HG02981 (cell line): ENCODE measurements at regions not wholly inside any gene's neighbourhood (a gene's known extent, or its start where the extent isn't known, plus 50 kb on each side); places are given as distances from the start of the nearest gene placed in this dataset.

ENCODE experiments used
- ATAC-seq: cut with Tn5 transposase; IDR thresholded peaks from one replicate; pipeline ENCODE4 v1.9.1; 2021; ENCODE audit warnings: mild to moderate bottlenecking, moderate library complexity; ENCODE audit not compliant: unreplicated experiment

- ATAC-seq, result no peak
Observed at GRCh38 chr16:74232806-74233465, 63.7 kb upstream of the PSMD7 start.

GRCh38 chr16:74230126-74230525, 66.5 kb upstream of the PSMD7 start:
- ATAC-seq, result no peak

- ATAC-seq, result no peak
Observed at GRCh38 chr16:74226338-74226954, 70.2 kb upstream of the PSMD7 start.

GRCh38 chr16:74224828-74225612, 71.6 kb upstream of the PSMD7 start:
- ATAC-seq, result no peak

- ATAC-seq, result no peak
Observed at GRCh38 chr16:74221828-74222227, 74.8 kb upstream of the PSMD7 start.

GRCh38 chr16:74219706-74220105, 76.9 kb upstream of the PSMD7 start:
- no peak for ATAC-seq

- no peak for ATAC-seq
Observed at GRCh38 chr16:74218871-74219270, 77.7 kb upstream of the PSMD7 start.

- no peak for ATAC-seq
Observed at GRCh38 chr16:74216319-74216718, 80.3 kb upstream of the PSMD7 start.

- ATAC-seq, result no peak
Observed at GRCh38 chr16:74215249-74215648, 81.4 kb upstream of the PSMD7 start.

GRCh38 chr16:74213372-74213771, 83.2 kb upstream of the PSMD7 start:
- no peak for ATAC-seq

- no peak for ATAC-seq
Observed at GRCh38 chr16:74210245-74210644, 86.4 kb upstream of the PSMD7 start.

- ATAC-seq, result no peak
Observed at GRCh38 chr16:74202009-74202408, 94.6 kb upstream of the PSMD7 start.

GRCh38 chr16:74201576-74201975, 95.0 kb upstream of the PSMD7 start:
- no peak for ATAC-seq

GRCh38 chr16:74200921-74201320, 95.7 kb upstream of the PSMD7 start:
- no peak for ATAC-seq

GRCh38 chr16:74199842-74200124, 96.8 kb upstream of the PSMD7 start:
- no peak for ATAC-seq

- no peak for ATAC-seq
Observed at GRCh38 chr16:74199066-74199841, 97.4 kb upstream of the PSMD7 start.

- no peak for ATAC-seq
Observed at GRCh38 chr16:74192281-74192797, 104.3 kb upstream of the PSMD7 start.

GRCh38 chr16:74190292-74190691, 106.3 kb upstream of the PSMD7 start:
- no peak for ATAC-seq

GRCh38 chr16:74188856-74189255, 107.8 kb upstream of the PSMD7 start:
- no peak for ATAC-seq

- no peak for ATAC-seq
Observed at GRCh38 chr16:74186561-74186971, 110.0 kb upstream of the PSMD7 start.

GRCh38 chr16:74184839-74185238, 111.8 kb upstream of the PSMD7 start:
- no peak for ATAC-seq
